GM12892 (cell line): ENCODE measurements at regions not wholly inside any gene's neighbourhood (a gene's known extent, or its start where the extent isn't known, plus 50 kb on each side); places are given as distances from the start of the nearest gene placed in this dataset.

Source experiments
- POLR2A ChIP-seq: IDR thresholded peaks from 2 replicates; pipeline ENCODE4 v1.6.1; 2011; ENCODE audit warnings: low read depth, low read length, control low read depth
- POLR2AphosphoS5 ChIP-seq: IDR thresholded peaks from 2 replicates; pipeline ENCODE4 v1.6.1; 2011; ENCODE audit warnings: low read depth, low read length, control low read depth

DNA sequence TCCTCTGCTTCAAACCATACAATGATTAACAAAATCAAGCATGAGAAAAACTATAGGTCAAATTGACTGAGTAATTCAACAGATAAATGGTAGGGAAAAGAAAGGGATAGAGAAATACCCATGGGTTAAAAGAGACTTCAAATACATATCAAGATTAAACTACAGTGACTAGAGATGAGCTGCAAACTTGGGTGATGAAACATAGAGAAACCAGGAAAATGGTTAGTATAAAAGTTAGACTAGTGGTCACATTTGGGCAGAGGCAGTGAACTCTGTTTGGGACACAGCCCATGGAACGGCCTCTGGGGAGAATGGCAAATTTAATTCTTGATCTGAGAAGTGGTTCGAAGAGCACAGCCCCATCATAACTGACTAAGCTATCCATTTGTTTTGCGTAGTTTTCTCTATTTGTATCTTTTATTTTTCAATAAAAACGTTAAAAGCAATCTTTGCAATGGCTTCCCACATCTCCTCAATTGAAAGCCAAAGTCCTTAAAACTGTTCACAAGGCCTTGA lies 99.4 kb downstream of the APIP start:
- TF ChIP-seq POLR2A (no peak), POLR2AphosphoS5 (no peak)
